Fibroblast of lung (primary cell): ENCODE measurements at regions not wholly inside any gene's neighbourhood (a gene's known extent, or its start where the extent isn't known, plus 50 kb on each side); places are given as distances from the start of the nearest gene placed in this dataset.
A peak's percentile ranks its signal among the peaks of the same experiment; 100 is the strongest.
"Not testable (repeated sequence)": the region's sequence is repeated elsewhere in the genome, so short reads cannot be mapped to it uniquely, and the experiment has no call there.

ENCODE experiments used
- DNase-seq, 2 donors: peaks; one replicate each; pipeline versions ENCODE4 v3.0.0 to v3.0.0-alpha.2; 2010; ENCODE audit warnings: low read depth in 2 of 2
- H2AFZ ChIP-seq: 2 replicates; pipeline ENCODE4 v1.5.1; 2012; ENCODE audit warnings: low read length, control low read depth, inconsistent platforms
- H3K27ac ChIP-seq: 2 replicates; pipeline ENCODE4 v1.5.1; 2011; ENCODE audit warnings: low read length, control low read depth; ENCODE audit not compliant: insufficient read depth
- H3K27me3 ChIP-seq: 2 replicates; pipeline ENCODE4 v1.5.1; 2011; ENCODE audit warnings: mild to moderate bottlenecking, low read length; ENCODE audit not compliant: control insufficient read depth, insufficient read depth
- H3K36me3 ChIP-seq: 2 replicates; pipeline ENCODE4 v1.5.1; 2011; ENCODE audit warnings: low read length; ENCODE audit not compliant: control insufficient read depth, insufficient read depth
- H3K4me1 ChIP-seq: 2 replicates; pipeline ENCODE4 v1.5.1; 2011; ENCODE audit warnings: low read length; ENCODE audit not compliant: control insufficient read depth, insufficient read depth; ENCODE audit errors: extremely low read depth
- H3K4me2 ChIP-seq: 2 replicates; pipeline ENCODE4 v1.5.1; 2011; ENCODE audit warnings: low read length, control low read depth; ENCODE audit not compliant: insufficient read depth; ENCODE audit errors: extremely low read depth
- H3K4me3 ChIP-seq, 4 experiments: fragments of 200-600 bp in 1 of 4; sonication (generic) in 1 of 4; replicated peaks in 1 of 4; 2 replicates each; pipeline ENCODE4 v1.5.1; 2011 to 2016; ENCODE audit warnings: low read length in 4 of 4, low read depth in 3 of 4, mild to moderate bottlenecking in 3 of 4, control low read depth in 2 of 4, inconsistent platforms in 1 of 4, mixed read lengths in 1 of 4; ENCODE audit not compliant: insufficient read depth in 1 of 4; ENCODE audit errors: control extremely low read depth in 1 of 4
- H3K79me2 ChIP-seq: 2 replicates; pipeline ENCODE4 v1.5.1; 2012; ENCODE audit warnings: mild to moderate bottlenecking, low read length, inconsistent platforms; ENCODE audit not compliant: control insufficient read depth, insufficient read depth
- H3K9ac ChIP-seq: 2 replicates; pipeline ENCODE4 v1.5.1; 2011; ENCODE audit warnings: mild to moderate bottlenecking, low read length, control low read depth; ENCODE audit not compliant: insufficient read depth
- H3K9me3 ChIP-seq: 2 replicates; pipeline ENCODE4 v1.5.1; 2012; ENCODE audit warnings: low read depth, low read length; ENCODE audit not compliant: control insufficient read depth, insufficient read depth
- H4K20me1 ChIP-seq: 2 replicates; pipeline ENCODE4 v1.5.1; 2011; ENCODE audit warnings: low read length; ENCODE audit not compliant: control insufficient read depth, insufficient read depth; ENCODE audit errors: extremely low read depth

- not testable (repeated sequence) for H3K4me2 ChIP-seq, H3K9ac ChIP-seq
- peaks cover 20% of the 10 kb centered on the region for H3K79me2 ChIP-seq
Measured at GRCh38 chr2:87500421-87500820, 247.5 kb upstream of the PLGLB2 start.

DNA sequence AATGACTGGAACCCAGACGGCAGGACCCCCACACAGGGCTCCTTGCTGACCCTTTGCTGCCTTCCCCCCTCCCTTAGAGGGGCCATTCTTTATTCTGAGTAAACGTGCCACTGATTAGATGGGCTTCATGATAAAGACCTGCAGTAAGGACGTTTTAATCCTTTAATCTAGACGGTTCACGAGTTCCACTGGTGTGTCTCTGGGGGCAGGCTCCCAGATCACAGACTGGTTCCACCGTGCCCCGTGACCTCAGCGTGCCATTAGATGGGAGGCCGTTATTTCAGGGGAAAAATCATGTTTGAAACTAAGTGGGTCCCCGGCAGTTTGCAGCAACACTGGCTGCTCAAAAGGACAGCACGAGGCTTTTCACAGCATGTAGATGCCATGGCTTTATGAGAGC is 246.9 kb upstream of the PLGLB2 start:
- H3K36me3 ChIP-seq, H3K27ac ChIP-seq, H2AFZ ChIP-seq, H3K9me3 ChIP-seq, H3K27me3 ChIP-seq, H3K9ac ChIP-seq, H3K4me2 ChIP-seq, DNase-seq, H3K4me1 ChIP-seq, H3K4me3 ChIP-seq, H4K20me1 ChIP-seq: not testable (repeated sequence)
- H3K79me2 ChIP-seq: peaks cover 20% of the 10 kb centered on the region

More at GRCh38 chr2:87500421-87500820, 247.5 kb upstream of the PLGLB2 start:
- not testable (repeated sequence) for H4K20me1 ChIP-seq, H3K27me3 ChIP-seq, H3K36me3 ChIP-seq, H3K27ac ChIP-seq, H3K4me3 ChIP-seq, H3K4me1 ChIP-seq, H2AFZ ChIP-seq, H3K9me3 ChIP-seq
- peak in 1 of 2 donors; percentile 20 for DNase-seq

- not testable (repeated sequence) for H3K36me3 ChIP-seq, H3K9me3 ChIP-seq, DNase-seq, H2AFZ ChIP-seq, H3K27ac ChIP-seq, H3K4me2 ChIP-seq, H3K9ac ChIP-seq, H3K27me3 ChIP-seq, H3K4me3 ChIP-seq, H4K20me1 ChIP-seq, H3K4me1 ChIP-seq
- H3K79me2 ChIP-seq: peaks cover 21% of the 10 kb centered on the region
Measured at GRCh38 chr2:87502948-87503347, 244.9 kb upstream of the PLGLB2 start.

GRCh38 chr2:87505239-87505638 is 242.6 kb upstream of the PLGLB2 start:
- H3K9ac ChIP-seq, H3K4me1 ChIP-seq, H4K20me1 ChIP-seq: not testable (repeated sequence)

DNA sequence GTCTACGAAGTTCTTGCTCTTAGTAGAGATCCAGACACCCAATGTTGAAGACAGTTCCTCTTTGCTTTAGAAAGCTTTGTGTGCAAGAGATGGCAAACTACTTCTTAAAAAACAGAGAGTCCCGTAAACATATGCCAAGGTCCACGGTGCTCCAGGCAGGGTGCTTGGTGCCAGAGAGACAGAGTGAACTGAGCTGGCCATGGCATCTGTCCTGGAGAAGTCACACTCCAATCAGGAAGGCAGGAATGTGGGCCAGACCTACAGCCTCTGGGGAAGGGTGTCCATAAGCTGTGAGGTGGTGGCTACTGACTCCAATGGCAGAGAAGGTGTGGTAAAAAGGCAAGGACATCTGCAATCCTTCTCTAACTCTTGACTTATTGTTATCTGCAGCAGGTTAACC is 242.0 kb upstream of the PLGLB2 start:
- H3K27me3 ChIP-seq, H3K9ac ChIP-seq, H3K4me2 ChIP-seq: not testable (repeated sequence)

More at GRCh38 chr2:87505239-87505638, 242.6 kb upstream of the PLGLB2 start:
- H3K79me2 ChIP-seq: peaks cover 25% of the 10 kb centered on the region
- not testable (repeated sequence) for H3K36me3 ChIP-seq, H3K9me3 ChIP-seq, H3K4me2 ChIP-seq, H3K27ac ChIP-seq, H2AFZ ChIP-seq, H3K27me3 ChIP-seq, H3K4me3 ChIP-seq, DNase-seq

DNA sequence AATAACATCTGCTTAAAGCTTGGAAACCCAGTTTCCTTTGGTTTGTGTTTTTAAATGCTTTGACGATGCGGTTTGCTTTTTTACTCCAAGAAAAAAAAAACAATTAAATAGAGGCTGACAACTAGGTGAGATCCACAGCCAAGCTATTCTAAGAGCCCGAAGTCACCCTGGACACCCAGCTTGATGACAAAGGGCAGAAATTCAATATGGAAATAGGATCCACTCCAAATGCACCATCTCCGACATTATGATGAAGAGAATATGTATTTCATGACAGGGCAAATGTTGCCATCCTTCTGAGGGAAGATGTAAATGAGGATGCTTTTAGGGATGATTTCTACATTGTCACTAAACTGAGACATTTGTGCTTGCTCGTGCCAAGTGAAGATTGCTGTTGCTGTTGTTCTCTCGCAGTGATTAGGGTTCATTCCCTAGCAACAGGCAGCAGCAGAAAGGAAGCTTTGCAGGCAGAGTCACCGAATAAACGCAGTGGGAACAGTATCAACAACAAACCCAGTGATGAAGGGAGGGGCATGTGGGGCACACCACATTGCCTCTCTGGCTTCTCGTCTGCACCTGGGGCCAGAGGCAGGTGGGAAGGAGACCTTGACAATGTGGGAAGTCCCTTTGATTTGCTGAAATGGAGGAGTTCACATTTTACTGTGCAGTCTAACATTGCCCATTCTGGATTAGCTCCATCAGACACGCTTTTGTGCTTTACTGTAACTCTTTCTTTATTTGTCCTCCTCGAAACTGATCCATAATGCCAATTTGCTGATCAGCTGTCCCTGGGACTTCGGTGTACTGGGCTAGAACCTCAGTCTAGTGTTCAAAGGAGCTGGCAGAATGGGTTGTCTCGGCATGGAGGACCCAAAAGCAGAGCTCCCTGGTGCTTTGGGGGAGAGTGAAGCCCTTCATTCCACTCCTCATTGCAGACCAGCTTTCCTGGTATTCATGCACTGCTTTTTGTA is 240.2 kb upstream of the PLGLB2 start:
- not testable (repeated sequence) for H3K4me3 ChIP-seq, DNase-seq, H3K27ac ChIP-seq, H3K4me2 ChIP-seq, H4K20me1 ChIP-seq, H3K27me3 ChIP-seq, H3K9ac ChIP-seq, H3K4me1 ChIP-seq, H3K36me3 ChIP-seq, H3K9me3 ChIP-seq, H2AFZ ChIP-seq
- peaks cover 20% of the 10 kb centered on the region for H3K79me2 ChIP-seq

More for the DNA sequence above, 242.0 kb upstream of the PLGLB2 start:
- peaks cover 25% of the 10 kb centered on the region for H3K79me2 ChIP-seq
- not testable (repeated sequence) for DNase-seq, H2AFZ ChIP-seq, H3K9me3 ChIP-seq, H3K27ac ChIP-seq, H3K4me1 ChIP-seq, H3K4me3 ChIP-seq, H3K36me3 ChIP-seq, H4K20me1 ChIP-seq
